HEK293 (cell line): ENCODE measurements at regions not wholly inside any gene's neighbourhood (a gene's known extent, or its start where the extent isn't known, plus 50 kb on each side); places are given as distances from the start of the nearest gene placed in this dataset.

Experiments
- CTCF ChIA-PET: fragments of 350-600 bp; formaldehyde crosslinking; extraction: SDS; loops from one replicate; lab custom pipeline; 2021; ENCODE audit warnings: antibody characterized with exemption; lab: Yijun Ruan, JAX
- POLR2A ChIA-PET: fragments of 300-600 bp; formaldehyde crosslinking; extraction: SDS; loops from one replicate; lab custom pipeline; 2020; ENCODE audit warnings: antibody characterized with exemption, inconsistent platforms; lab: Yijun Ruan, JAX
- H3K27ac ChIP-seq: fragments of 200-500 bp; sonication (Bioruptor generic); 2 replicates; pipeline ENCODE4 v1.5.1; 2014; ENCODE audit warnings: low read depth, low read length, control low read depth, inconsistent platforms; ENCODE audit errors: extremely low read depth
- H3K36me3 ChIP-seq, 2 experiments: fragments of 200-500 bp in 1 of 2; sonication (Bioruptor generic) in 1 of 2; 1 replicate in 1 of 2; 2 replicates in 1 of 2; pipeline ENCODE4 v1.5.1; 2014 to 2017; ENCODE audit warnings: inconsistent platforms in 2 of 2, low read length in 2 of 2; ENCODE audit not compliant: control insufficient read depth in 2 of 2, insufficient read depth in 1 of 2
- H3K4me1 ChIP-seq: fragments of 200-500 bp; sonication (Bioruptor generic); 2 replicates; pipeline ENCODE4 v1.5.1; 2014; ENCODE audit warnings: mild to moderate bottlenecking, low read length, inconsistent platforms; ENCODE audit not compliant: control insufficient read depth, insufficient read depth
- H3K4me3 ChIP-seq: 2 replicates; pipeline ENCODE4 v1.5.1; 2011; ENCODE audit warnings: low read depth, mild to moderate bottlenecking, control low read depth, low read length, moderate library complexity
- H3K9me3 ChIP-seq: fragments of 200-500 bp; sonication (Bioruptor generic); 2 replicates; pipeline ENCODE4 v1.5.1; 2014; ENCODE audit warnings: low read depth, low read length, inconsistent platforms; ENCODE audit not compliant: control insufficient read depth, insufficient read depth
- BCL11B ChIP-seq: fragments of 450-650 bp; formaldehyde crosslinking; IDR thresholded peaks from 2 replicates; pipeline ENCODE4 v1.5.1; 2016; ENCODE audit warnings: low read depth, missing biosample characterization, missing genetic modification characterization
- EGR2 ChIP-seq: fragments of 450-650 bp; formaldehyde crosslinking; IDR thresholded peaks from 2 replicates; pipeline ENCODE4 v1.5.1; 2016; ENCODE audit warnings: low read depth, missing biosample characterization, missing genetic modification characterization
- HOXA7 ChIP-seq: sonication (generic); formaldehyde crosslinking; IDR thresholded peaks from 2 replicates; pipeline ENCODE4 v1.8.1; 2022; ENCODE audit warnings: missing genetic modification reagents, borderline replicate concordance
- WT1 ChIP-seq: fragments of 450-650 bp; formaldehyde crosslinking; IDR thresholded peaks from 2 replicates; pipeline ENCODE4 v1.5.1; 2016; ENCODE audit warnings: missing biosample characterization, missing genetic modification characterization
- ZEB2 ChIP-seq: fragments of 450-650 bp; formaldehyde crosslinking; IDR thresholded peaks from 2 replicates; pipeline ENCODE4 v1.5.1; 2016; ENCODE audit warnings: missing biosample characterization, missing genetic modification characterization
- ZNF132 ChIP-seq: fragments of 450-650 bp; formaldehyde crosslinking; IDR thresholded peaks from 2 replicates; pipeline ENCODE4 v1.5.1; 2017; ENCODE audit warnings: missing biosample characterization, missing genetic modification characterization, borderline replicate concordance
- ZNF138 ChIP-seq: fragments of 450-650 bp; formaldehyde crosslinking; IDR thresholded peaks from 2 replicates; pipeline ENCODE4 v1.5.1; 2016; ENCODE audit warnings: missing biosample characterization, missing genetic modification characterization, borderline replicate concordance
- ZNF146 ChIP-seq: fragments of 450-650 bp; formaldehyde crosslinking; IDR thresholded peaks from 2 replicates; pipeline ENCODE4 v1.5.1; 2016; ENCODE audit warnings: missing biosample characterization, missing genetic modification characterization
- ZNF19 ChIP-seq: fragments of 450-650 bp; formaldehyde crosslinking; IDR thresholded peaks from 2 replicates; pipeline ENCODE4; 2016; ENCODE audit warnings: missing biosample characterization, missing genetic modification characterization, low read depth
- ZNF2 ChIP-seq: fragments of 450-650 bp; formaldehyde crosslinking; IDR thresholded peaks from 2 replicates; pipeline ENCODE4 v1.5.1; 2016; ENCODE audit warnings: missing biosample characterization, missing genetic modification characterization
- ZNF501 ChIP-seq: fragments of 450-650 bp; formaldehyde crosslinking; IDR thresholded peaks from 2 replicates; pipeline ENCODE4 v1.5.1; 2016; ENCODE audit warnings: missing biosample characterization, missing genetic modification characterization
- ZNF549 ChIP-seq: fragments of 450-650 bp; IDR thresholded peaks from 2 replicates; pipeline ENCODE4 v1.5.1; 2018; ENCODE audit warnings: missing biosample characterization, missing genetic modification characterization, mild to moderate bottlenecking, inconsistent platforms, moderate library complexity
- ZNF621 ChIP-seq: fragments of 450-650 bp; formaldehyde crosslinking; IDR thresholded peaks from 2 replicates; pipeline ENCODE4 v1.5.1; 2017; ENCODE audit warnings: missing biosample characterization, missing genetic modification characterization
- ZNF664 ChIP-seq: fragments of 450-650 bp; formaldehyde crosslinking; IDR thresholded peaks from 2 replicates; pipeline ENCODE4 v1.5.1; 2016; ENCODE audit warnings: missing biosample characterization, missing genetic modification characterization
- ZNF670 ChIP-seq: fragments of 450-650 bp; formaldehyde crosslinking; IDR thresholded peaks from 2 replicates; pipeline ENCODE4 v1.5.1; 2016; ENCODE audit warnings: missing biosample characterization, missing genetic modification characterization, low read depth
- ZNF777 ChIP-seq: fragments of 450-650 bp; formaldehyde crosslinking; IDR thresholded peaks from 2 replicates; pipeline ENCODE4 v1.5.1; 2017; ENCODE audit warnings: missing biosample characterization, missing genetic modification characterization, borderline replicate concordance
- TF ChIP-seq, protein P1 (sequence below): fragments of 450-650 bp; formaldehyde crosslinking; IDR thresholded peaks from 2 replicates; pipeline ENCODE4 v1.5.1; 2016; ENCODE audit warnings: missing biosample characterization, missing genetic modification characterization
- TF ChIP-seq, protein P2 (sequence below): fragments of 450-650 bp; formaldehyde crosslinking; IDR thresholded peaks from 2 replicates; pipeline ENCODE4 v1.5.1; 2016; ENCODE audit warnings: missing biosample characterization, missing genetic modification characterization
- TF ChIP-seq, protein P3 (sequence below): fragments of 450-650 bp; formaldehyde crosslinking; IDR thresholded peaks from 2 replicates; pipeline ENCODE4 v1.5.1; 2017; ENCODE audit warnings: missing biosample characterization, mild to moderate bottlenecking, missing genetic modification characterization, moderate library complexity
- TF ChIP-seq, protein P4 (sequence below): fragments of 450-650 bp; formaldehyde crosslinking; IDR thresholded peaks from 2 replicates; pipeline ENCODE4; 2016; ENCODE audit warnings: missing biosample characterization, missing genetic modification characterization
- TF ChIP-seq, protein P5 (sequence below): fragments of 450-650 bp; formaldehyde crosslinking; IDR thresholded peaks from 2 replicates; pipeline ENCODE4 v1.5.1; 2017; ENCODE audit warnings: missing biosample characterization, missing genetic modification characterization

DNA sequence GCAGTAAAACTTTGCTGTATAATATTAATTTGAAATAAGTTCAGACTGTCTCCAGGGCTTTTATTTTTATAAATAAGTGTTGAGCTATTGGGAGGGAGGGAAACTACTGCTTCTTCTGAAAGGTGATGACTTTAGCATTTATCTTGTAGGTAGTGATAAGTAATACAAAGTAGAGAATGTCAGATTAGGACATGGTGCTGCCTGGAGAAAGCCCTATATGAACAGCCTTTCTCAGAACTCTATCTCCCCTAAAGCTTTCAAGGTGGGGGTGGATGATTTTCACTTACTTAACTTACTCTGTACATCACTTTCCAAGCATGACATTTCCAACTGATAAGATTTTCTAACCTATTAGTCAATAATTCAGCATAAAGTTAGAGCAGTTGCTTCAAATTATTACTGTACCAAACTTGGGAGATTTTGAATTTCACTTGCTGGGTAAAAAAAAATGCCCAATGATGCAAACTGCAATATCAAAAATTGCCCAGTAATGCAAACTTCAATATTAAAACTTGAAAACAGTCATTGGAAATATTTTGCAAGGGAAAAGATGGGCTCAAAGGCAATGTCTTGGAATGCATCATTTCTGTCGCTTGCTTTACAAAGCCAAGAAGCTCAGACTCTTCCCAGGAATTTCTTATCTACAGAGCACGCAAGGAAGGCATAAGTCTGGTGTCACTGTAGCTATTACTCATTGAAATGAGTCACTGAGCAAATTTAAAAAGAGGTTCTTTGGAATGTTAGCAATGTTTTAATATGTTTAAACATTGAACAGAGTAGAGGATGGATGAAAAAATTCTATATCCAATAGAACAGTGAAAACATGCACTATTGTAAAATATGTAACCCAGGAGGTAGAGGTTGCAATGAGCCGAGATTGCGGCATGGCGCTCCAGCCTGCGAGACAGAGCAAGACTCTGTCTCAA lies 569.5 kb downstream of the PSAT1 start:
- no peaks in the 10 kb centered on the region for H3K9me3 ChIP-seq
- H3K36me3 ChIP-seq: no peaks in the 10 kb centered on the region
- no peak overlapping the region for H3K27ac ChIP-seq
- no peaks in the 10 kb centered on the region for H3K4me1 ChIP-seq
- TF ChIP-seq ZNF146: no peak
- TF ChIP-seq HOXA7: no peak
- no peak for TF ChIP-seq ZNF670 (tag by site-specific recombination)
- TF ChIP-seq, protein P1, sequence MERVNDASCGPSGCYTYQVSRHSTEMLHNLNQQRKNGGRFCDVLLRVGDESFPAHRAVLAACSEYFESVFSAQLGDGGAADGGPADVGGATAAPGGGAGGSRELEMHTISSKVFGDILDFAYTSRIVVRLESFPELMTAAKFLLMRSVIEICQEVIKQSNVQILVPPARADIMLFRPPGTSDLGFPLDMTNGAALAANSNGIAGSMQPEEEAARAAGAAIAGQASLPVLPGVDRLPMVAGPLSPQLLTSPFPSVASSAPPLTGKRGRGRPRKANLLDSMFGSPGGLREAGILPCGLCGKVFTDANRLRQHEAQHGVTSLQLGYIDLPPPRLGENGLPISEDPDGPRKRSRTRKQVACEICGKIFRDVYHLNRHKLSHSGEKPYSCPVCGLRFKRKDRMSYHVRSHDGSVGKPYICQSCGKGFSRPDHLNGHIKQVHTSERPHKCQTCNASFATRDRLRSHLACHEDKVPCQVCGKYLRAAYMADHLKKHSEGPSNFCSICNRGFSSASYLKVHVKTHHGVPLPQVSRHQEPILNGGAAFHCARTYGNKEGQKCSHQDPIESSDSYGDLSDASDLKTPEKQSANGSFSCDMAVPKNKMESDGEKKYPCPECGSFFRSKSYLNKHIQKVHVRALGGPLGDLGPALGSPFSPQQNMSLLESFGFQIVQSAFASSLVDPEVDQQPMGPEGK (tag by site-specific recombination): no peak
- TF ChIP-seq ZNF19 (tag by site-specific recombination): no peak
- TF ChIP-seq ZNF132 (tag by site-specific recombination): no peak
- TF ChIP-seq ZNF777: no peak
- no peak for TF ChIP-seq ZNF2
- no peak for TF ChIP-seq ZNF138
- no peak for TF ChIP-seq ZNF664
- TF ChIP-seq, protein P2, sequence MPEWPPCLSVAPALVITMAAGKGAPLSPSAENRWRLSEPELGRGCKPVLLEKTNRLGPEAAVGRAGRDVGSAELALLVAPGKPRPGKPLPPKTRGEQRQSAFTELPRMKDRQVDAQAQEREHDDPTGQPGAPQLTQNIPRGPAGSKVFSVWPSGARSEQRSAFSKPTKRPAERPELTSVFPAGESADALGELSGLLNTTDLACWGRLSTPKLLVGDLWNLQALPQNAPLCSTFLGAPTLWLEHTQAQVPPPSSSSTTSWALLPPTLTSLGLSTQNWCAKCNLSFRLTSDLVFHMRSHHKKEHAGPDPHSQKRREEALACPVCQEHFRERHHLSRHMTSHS (tag by site-specific recombination): no peak
- TF ChIP-seq ZEB2 (tag by site-specific recombination): no peak
- TF ChIP-seq, protein P3, sequence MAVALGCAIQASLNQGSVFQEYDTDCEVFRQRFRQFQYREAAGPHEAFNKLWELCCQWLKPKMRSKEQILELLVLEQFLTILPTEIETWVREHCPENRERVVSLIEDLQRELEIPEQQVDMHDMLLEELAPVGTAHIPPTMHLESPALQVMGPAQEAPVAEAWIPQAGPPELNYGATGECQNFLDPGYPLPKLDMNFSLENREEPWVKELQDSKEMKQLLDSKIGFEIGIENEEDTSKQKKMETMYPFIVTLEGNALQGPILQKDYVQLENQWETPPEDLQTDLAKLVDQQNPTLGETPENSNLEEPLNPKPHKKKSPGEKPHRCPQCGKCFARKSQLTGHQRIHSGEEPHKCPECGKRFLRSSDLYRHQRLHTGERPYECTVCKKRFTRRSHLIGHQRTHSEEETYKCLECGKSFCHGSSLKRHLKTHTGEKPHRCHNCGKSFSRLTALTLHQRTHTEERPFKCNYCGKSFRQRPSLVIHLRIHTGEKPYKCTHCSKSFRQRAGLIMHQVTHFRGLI: no peak
- TF ChIP-seq EGR2 (tag by site-specific recombination): no peak
- CTCF ChIA-PET: interaction anchor here (0.6 to 0.9 kb wide), 4 partner anchors 189 to 605 kb away, joined by 3 to 4 read pairs (median 3); no protein-coding TSS in a partner anchor
- no peak overlapping the region for H3K4me3 ChIP-seq
- POLR2A ChIA-PET: no interaction called here

DNA sequence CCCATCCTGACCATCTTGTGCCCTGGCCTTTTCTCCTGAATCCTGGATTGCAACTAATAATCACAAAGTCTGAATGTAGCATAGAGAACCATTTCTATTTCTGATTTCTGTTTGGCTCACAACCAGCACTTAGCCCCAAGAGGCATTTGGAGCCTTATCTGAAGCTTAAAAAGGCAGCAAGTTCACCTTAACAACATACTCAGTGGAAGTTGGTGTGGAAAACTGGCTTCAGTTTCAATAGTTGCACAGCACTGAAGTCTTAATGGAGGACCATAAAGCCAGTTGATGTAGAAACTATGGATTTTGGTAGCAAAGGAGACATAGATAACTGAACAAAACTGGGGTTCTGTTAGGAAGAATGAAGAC lies 574.1 kb downstream of the PSAT1 start:
- Histone ChIP-seq H3K27ac (no peak overlapping the region), H3K4me1 (no peaks in the 10 kb centered on the region), H3K4me3 (no peak overlapping the region), H3K9me3 (no peaks in the 10 kb centered on the region), H3K36me3 (no peaks in the 10 kb centered on the region)
- CTCF ChIA-PET: interaction anchor here (0.6 kb wide), 1 partner anchor 1822 kb away, joined by 4 read pairs; no protein-coding TSS in a partner anchor
- no peak for TF ChIP-seq WT1 (tag by site-specific recombination)
- TF ChIP-seq ZNF132 (tag by site-specific recombination): no peak
- TF ChIP-seq BCL11B (tag by site-specific recombination): no peak
- TF ChIP-seq ZNF621: no peak
- TF ChIP-seq, protein P4, sequence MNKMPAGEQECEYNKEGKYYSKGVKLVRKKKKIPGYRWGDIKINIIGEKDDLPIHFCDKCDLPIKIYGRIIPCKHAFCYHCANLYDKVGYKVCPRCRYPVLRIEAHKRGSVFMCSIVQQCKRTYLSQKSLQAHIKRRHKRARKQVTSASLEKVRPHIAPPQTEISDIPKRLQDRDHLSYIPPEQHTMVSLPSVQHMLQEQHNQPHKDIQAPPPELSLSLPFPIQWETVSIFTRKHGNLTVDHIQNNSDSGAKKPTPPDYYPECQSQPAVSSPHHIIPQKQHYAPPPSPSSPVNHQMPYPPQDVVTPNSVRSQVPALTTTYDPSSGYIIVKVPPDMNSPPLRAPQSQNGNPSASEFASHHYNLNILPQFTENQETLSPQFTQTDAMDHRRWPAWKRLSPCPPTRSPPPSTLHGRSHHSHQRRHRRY (tag by site-specific recombination): no peak
- TF ChIP-seq ZNF501 (tag by site-specific recombination): no peak
- TF ChIP-seq ZNF549: no peak
- TF ChIP-seq, protein P5, sequence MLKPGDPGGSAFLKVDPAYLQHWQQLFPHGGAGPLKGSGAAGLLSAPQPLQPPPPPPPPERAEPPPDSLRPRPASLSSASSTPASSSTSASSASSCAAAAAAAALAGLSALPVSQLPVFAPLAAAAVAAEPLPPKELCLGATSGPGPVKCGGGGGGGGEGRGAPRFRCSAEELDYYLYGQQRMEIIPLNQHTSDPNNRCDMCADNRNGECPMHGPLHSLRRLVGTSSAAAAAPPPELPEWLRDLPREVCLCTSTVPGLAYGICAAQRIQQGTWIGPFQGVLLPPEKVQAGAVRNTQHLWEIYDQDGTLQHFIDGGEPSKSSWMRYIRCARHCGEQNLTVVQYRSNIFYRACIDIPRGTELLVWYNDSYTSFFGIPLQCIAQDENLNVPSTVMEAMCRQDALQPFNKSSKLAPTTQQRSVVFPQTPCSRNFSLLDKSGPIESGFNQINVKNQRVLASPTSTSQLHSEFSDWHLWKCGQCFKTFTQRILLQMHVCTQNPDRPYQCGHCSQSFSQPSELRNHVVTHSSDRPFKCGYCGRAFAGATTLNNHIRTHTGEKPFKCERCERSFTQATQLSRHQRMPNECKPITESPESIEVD (tag by site-specific recombination): no peak
- POLR2A ChIA-PET: no interaction called here
